Pons (tissue), 1 donor: ENCODE measurements at regions not wholly inside any gene's neighbourhood (a gene's known extent, or its start where the extent isn't known, plus 50 kb on each side); places are given as distances from the start of the nearest gene placed in this dataset.
"Not testable (repeated sequence)": the region's sequence is repeated elsewhere in the genome, so short reads cannot be mapped to it uniquely, and the experiment has no call there.

Experiments used
- DNase-seq: peaks from one replicate; pipeline ENCODE4 v3.0.0-alpha.2; 2016; ENCODE audit warnings: low spot score

DNA sequence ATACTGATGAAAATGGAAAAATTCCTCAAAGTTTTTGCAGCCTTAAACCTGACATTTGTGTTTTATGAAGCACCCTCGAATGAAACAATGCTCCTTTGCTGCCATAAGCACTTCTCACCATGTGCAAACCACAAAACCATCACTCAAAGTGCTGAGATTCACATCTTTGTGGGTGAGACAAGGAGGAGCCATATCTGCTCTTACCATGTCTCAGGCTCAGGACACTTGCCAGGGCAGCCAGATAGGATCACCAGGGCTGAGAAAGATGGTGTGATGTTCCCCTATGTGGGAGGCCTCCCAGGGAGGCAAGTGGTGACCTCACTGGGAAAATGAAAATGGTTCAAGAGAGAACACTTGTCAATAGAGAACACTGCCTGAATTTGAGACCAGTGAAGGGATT lies 120.4 kb downstream of the CCDC34 start:
- no peak for DNase-seq

DNA sequence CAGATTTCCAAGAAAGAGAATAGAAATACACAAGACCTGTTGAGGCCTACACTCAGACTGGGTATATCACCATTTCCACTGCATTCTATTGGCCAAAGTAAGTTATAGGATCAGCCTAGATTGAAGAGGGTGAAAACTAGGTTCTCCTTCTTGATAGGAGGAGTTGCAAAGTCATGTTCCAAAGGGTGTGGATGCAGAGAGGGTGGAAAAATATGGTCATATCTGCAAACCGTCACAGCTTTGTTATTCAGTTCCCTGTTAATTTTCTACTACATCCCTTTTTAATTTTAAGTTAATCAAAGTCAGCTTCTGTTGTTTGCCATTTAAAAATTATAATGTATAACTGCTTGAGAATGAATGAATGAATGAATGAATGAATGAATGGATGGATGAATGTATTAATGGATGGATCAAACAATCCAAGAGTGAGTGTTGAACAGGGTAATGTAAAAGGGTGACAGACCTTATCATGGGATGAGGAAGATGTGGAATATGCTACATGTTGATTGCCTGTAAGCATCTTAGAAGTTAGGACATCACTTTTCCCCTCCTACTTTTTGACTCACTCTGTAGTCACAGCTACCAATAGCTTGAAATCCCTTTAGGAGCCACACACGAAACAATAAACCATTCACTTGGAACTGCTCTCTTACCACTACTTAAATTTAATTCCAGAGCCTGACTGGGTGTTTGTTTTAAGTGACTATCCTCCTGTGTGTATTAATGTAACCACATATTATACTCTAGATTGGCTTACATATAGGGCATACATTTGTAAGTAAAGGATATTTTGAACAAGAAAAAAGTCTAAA lies 121.5 kb downstream of the CCDC34 start:
- no peak for DNase-seq

DNA sequence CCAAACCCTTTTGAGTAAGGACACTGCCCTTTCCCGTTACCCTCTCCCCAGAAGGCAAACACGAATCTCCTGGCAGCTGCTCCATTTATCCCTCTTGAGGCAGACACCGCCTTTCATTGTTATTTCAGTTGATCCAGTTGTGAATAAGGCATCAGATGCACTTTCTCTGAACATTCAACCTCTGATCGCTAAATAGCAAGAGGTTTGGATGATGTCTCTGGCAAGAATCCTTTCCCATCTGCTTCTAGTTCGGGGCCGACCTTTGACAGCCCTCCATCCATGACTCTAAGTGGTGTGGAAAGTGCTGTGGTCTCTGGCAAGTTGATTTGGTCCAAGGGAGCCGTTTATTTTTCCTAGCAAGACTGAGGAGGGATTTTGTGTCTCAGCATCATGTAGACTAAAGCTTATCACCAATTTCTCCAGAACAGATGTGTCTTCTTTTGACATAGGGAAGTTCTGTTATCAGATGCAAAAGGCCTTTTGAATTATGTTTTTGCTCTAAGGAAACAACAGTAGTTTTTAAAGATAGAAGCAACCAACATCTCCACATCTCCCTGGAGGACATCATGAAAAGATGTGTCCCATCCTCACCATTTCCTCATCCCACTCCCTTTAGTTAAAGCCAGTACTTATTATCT lies 123.6 kb downstream of the CCDC34 start:
- DNase-seq, result no peak

DNA sequence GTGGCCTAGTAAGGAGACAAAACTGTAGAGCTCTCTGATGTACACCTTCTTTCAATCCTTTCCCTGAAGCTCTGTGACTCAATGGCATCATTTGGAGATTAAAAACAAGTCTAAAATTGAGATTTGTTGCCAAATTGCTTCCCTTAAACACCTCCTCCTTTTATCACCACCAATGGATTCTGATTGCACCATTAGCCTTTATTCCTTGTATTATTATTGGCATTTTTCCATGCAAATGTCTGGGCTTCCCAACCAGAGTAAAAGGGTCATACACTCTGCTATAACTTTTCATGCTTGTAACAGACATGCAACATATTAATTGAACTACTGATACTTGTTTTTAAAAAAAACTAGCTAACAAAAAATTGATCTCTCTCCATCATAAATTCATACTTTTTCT lies 124.2 kb downstream of the CCDC34 start:
- DNase-seq, result no peak

DNA sequence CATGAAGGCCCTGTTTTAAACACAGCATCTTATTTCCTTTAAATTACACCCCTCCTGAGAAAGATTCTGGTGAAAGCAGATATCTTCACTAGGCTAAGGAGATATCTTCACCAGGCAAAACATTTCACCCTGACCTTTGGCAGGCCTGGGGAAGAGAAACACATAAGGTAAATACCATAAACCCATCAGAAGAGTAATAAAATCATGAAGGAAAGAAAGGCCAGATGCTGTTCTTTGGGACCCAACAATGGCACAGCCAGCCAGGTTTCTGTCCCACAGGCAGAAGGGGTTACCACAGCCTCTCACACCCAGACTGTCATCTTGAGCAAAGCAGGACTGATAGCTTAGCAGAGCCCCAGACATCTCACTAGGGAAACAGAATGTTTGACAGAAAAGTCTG lies 125.4 kb downstream of the CCDC34 start:
- no peak for DNase-seq

DNA sequence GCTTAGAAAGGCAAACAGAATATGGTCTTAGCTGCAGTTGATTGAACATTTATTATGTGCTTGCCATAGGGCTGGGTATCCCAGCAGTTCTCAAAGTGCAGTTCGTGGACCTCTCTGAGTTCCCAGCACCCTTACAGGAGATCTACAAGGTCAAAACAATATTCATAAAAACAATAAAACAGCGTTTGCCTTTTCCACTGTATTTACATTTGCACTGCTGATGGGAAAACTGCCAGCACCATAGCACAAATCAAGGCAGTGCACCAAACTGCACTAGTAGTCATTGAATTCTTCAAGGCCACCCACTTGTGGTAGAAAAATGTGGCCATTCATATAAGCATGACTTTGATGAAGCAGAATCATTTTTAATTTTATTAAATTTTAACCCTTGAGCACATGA lies 128.1 kb downstream of the CCDC34 start:
- no peak for DNase-seq

DNA sequence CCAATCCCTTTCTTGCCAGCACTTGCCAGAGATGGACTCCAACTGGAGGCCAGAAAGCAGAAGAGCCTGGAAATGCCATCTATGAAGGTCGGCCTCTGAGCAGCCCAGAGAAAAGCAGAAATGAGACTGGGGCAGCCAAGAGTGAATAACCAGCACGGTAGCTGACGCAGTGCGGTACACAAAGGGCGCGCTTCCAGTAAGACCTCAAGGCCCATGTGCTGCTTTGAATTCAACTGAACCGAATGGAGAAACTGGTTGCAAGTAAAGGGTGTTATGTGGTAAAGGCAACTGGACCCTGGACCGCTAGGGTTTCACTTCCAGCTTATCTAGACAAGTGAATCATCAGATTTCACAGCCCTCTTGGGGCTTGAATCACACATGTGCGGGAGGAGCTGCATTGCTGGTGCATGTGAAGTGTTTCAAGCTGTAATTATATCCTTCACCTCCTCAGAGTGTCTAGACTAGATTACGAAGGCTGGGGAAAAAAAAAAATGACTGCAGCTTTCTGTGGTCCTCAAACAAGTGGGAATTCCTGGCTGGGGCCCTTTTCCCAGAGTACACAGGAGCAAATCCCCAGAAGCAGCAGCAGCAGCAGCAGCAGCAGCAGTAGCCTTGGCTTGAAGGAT lies 128.9 kb downstream of the CCDC34 start:
- peak; percentile 22 for DNase-seq

DNA sequence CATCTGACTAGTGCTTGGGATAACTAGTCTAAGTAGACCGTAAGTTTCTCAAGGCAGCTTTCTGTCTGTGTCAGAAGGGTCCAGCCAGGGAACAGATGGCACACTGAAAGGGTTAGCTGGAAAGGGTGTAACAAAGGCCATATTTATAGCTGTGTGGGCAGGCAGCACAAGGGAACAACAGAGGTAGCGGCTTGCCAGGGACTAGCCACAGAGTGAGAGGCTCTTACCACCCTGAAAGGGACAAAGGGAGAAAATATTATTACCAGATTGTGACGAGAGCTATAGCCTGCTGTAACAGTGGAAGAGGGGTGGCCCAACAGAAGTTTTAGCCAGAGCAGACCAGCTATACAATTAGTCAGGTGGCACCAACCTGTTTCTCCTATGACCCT lies 129.4 kb downstream of the CCDC34 start:
- peak; percentile 28 for DNase-seq

DNA sequence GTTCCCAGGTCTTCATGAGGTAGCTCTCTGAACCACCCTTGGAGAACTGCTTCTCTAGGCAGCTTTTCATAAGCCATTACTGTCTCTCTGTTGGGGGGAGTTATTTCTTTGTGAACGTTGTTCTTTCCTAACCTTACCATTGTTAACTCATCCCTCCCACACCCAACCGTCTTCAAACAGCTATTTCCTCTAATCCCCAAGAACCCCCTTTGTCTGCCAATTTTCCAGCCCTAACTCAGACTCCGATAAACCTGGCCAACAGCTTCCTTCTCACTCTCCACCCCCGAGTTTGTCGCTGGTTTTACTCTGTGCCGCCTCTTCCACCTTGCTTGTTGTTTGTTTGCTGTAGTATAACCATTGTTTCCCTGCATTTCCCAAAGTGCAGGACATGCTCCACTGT lies 131.5 kb downstream of the CCDC34 start:
- no peak for DNase-seq

DNA sequence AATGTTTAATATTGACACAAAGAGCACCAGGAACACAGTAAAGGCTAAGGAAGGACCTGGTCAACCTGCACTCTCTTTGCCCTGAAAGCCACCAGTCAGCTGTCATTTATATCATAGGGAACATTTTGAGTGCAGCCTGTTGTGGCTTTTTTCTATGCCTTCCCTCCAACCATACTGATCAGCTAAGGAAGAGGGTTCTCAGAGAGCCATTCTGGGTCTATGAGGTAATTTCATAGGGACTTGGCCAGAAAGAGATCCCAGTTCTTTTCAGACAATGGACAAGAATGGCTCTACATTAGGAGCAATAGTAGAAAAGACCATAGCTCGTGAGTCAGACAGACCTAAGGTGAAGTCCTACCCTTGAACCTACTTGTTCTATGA lies 132.8 kb downstream of the CCDC34 start:
- no peak for DNase-seq

DNA sequence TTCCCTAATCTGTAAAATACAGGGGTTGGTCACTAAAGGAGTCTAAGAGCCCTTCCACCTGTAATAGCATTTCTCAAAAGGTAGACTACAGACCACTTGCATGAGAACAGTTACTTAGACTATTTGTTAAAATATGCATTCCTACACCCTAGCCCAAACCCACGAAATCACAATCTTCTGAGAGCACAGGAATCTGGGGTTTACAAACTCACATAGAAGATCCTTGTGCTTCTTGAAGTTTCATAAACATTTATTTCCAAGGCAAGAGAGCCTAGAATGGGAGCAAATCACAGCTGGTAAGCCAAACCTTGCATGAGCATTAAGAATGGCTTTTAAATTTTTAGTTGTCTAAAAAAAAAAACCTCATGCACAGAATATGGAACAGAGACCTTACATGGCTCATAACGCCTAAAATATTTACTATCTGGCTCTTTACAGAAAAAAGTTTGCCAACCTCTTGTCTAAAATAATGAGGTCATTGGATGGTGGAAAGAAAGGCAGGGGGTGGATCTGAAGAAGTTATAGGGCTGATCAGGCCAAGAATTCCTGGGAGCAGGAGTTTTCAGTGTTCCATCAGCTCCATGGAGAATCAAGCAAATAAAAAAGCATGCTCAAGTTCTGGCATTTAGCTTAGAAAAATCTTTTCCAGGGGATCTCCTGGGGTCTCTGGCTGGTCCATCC lies 133.4 kb downstream of the CCDC34 start:
- DNase-seq, result no peak

DNA sequence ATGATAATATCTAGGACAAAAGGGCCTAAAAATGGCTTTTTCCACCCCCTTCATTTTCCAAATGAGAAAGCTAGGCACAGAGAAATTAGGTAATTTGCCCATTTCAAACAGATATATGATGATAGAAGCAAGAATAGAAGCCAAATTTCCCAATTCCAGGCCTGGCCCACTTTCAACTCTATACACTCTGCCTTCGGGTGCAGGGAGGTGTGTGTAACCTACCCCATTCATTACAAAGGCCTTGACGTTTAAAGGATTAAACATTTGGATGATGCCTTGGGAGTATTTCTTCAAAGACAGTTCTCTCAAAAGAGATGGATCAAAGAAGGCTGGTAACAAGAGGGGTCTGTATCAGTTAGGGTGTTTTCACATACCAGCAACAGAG lies 134.1 kb downstream of the CCDC34 start:
- DNase-seq, result no peak

DNA sequence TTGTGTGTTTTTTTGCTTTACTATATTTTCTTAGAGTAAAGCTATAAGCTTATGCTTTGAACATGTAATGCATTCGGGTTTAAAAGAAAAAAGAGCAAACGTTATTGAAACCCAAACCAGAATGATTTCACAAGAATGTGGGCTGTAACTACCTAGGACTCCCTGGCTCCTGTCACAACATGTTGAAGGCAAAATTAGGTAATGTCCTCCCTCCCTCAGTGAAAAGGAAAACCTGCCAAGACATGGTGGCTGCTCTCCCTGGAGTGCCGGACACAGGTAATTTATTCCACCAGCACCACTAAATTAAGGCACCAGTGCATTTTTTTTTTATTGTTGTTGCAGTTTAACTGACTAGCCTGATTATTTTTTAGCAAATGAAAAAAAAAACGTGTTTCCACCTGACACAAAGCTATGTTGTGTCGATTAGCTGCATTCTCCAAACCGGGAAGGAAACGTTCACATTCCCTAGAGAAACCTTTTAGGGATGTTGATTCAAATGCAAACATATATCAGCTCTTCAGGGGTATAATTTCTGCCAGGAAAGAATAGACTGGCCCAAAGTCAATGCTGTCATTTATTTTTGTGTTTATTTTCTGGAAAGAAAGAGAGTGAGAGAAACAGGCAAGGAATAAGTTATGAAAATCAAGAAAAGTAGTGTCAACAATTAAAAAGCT lies 134.6 kb downstream of the CCDC34 start:
- DNase-seq, result no peak

DNA sequence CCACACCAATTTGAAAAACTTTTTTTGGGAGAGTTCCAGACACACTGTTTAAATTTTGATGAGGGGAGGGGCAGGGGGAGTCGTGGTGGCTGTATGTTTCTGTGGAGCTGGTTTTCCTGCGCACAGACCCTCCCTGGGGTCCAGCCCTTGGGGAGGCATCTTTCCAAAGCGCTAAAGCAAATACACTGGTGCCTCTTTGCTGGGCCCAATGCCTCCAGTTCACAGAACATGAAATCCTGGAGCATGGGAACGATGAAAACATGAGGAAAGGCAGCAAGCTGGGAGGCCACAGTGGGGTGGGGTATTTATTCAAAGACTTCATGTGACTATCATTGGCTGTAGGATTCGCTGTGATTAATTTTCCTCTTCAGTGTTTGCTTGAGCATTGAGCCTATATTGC lies 135.3 kb downstream of the CCDC34 start:
- DNase-seq, result no peak

DNA sequence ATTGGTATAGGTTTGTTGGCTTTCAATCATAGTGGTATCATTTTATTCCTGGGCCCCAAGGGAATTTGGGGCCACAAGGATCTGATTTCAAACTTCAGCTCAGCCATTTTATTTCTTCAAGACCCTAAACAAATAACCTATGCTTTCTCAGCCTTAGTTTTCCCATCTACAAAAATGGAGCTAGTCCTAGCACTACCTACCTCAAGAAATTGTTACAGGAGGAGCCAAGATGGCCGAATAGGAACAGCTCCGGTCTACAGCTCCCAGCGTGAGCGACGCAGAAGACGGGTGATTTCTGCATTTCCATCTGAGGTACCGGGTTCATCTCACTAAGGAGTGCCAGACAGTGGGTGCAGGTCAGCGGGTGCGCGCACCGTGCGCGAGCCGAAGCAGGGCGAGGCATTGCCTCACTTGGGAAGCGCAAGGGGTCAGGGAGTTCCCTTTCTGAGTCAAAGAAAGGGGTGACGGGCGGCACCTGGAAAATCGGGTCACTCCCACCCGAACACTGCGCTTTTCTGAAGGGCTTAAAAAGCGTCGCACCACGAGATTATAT lies 143.5 kb downstream of the CCDC34 start:
- not testable (repeated sequence) for DNase-seq

DNA sequence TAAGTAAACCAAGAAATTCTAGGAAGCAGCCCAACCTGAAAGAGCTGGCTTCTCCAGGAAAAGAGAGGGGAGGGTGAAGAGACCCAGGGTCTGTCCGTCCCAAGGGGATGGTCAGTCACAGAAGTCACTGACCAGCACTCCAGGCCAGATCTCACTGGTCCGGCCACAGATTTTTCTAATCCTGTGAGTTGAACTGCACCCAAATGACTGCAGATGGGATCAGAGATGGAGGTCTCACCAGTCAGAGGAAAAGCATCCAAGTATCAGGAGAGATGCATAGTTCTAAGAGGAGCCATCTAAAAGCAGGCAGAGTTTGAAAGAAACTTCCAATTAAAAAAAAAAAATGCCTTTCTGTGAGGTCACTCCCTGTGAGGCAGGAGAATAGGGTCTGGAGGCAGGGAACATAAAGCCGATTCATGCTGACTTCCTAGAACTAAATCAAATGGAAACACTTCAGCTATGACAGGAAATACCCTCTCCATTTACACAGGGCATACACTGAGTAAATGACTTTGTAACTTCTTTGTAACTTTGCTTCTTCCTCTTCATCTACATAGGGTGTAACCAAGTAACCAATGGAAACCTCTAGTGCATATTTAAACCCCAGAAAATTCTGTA lies 144.5 kb downstream of the CCDC34 start:
- DNase-seq, result no peak

DNA sequence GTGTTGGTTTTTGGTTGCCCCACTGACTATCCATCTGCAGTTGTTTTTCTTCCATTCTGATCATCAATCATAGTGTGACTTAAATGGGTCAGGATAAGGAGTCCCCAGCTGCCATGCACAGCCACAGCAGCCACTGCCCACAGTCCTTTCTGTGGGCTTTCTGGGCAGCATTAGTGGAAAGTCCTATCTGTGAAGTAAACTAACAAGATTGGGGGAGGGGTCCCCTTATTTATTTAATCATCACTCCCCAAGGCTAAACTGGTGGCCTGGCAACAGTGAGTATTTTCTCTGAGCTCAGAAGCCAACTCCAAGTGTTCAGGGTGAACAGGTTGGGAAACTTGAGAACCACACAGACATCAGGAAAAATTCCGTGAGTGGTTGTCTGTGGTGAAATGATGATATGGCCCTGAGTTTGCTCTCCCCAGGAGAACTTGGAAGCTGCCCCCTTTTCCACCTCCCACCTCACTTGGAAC lies 145.0 kb downstream of the CCDC34 start:
- no peak for DNase-seq

DNA sequence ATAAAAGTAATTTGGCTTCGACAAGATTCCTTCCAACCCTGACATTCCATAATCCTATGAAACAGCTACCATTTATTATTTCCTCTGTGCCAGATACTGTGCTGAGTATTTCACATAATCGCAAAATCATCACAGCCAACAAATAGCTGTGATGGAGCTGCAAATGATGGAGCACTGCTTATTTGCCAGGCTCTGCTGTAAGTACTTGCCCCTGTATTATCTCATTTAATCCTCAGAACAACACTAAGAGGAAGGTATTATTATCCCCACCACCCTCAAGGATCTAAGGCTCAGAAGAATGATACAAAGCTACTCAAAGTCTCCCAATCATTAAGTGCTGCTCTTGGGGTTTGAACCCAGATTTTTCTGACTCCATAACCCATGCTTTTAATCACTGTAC lies 145.5 kb downstream of the CCDC34 start:
- DNase-seq, result no peak

DNA sequence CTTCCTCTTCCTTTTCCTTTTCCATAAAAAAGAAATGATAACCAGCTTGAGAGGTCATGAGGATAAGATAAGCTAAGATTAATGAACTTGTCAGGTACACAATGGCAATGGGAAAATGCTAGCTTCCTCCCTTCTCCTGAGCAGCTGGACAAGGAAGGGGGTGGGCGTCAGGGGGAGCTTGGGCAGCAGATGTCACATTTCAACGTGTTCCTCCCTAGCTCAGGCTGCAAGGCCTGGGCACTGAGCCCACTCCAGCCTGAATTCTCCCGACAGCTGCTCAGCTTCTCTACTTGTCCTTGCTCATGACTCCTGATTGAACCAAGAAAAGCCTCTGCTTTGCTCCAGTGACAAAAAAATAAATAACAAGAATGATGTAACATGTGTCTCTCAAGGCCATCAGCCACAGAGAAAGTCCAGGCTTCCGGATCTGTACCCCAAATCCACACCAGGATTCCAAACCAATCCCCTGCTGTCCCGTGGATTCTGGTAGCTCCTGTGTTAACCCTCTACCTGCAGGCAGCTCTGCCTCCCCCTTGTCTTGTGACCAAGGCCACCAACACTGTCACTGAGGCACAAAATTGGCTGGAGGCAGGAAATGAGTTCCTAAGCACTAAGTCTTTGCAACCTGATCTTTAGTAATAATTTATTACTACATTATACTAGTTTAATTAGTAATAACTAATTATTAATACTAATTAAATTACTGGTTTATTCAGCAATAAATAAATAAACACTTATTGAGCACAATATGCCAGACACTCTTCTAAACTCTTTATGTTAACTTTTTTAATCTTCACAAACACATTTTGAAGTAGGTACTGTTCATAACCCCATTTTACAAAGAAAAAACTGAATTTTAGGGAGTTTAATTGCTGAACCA lies 146.5 kb downstream of the CCDC34 start:
- peak; percentile 18 for DNase-seq
